ENCODE measurements at regions not wholly inside any gene's neighbourhood (a gene's known extent, or its start where the extent isn't known, plus 50 kb on each side); places are given as distances from the start of the nearest gene placed in this dataset.

DNA sequence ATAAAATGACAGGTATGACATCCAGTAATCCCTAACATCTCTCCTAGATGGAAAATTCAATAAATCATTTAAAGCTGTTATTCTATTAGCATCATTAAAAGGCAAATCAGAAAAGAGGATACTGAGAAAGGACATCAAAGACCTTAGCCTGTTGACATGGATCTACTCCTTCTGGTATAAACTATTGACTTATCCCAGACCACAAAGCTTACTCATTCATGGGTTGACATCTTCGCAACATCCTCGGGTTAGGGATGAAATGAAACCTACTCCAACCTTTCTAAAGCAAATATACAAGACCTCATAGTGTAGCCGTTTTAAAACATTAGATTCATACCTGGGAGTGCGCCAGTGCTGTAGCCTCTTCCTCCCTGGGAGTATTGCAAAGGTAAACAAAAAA is 191.5 kb upstream of the BTG1 start:
- intact Hi-C loops (cut with micrococcal nuclease; ENCODE audit: unreplicated experiment) = no loop called here
- Histone ChIP-seq H3K27me3 (replicated peaks; ENCODE audit: insufficient read depth, low read depth, low read length, poor library complexity) (no peaks in the 10 kb centered on the region), H3K9me3 (ENCODE audit: low read depth, low read length, poor library complexity, severe bottlenecking) (no peaks in the 10 kb centered on the region), H3K4me1 (ENCODE audit: insufficient read depth, low read length, poor library complexity, severe bottlenecking) (no peaks in the 10 kb centered on the region), H3K4me3 (ENCODE audit: low read depth, low read length, poor library complexity, severe bottlenecking) (no peak overlapping the region), H3K27ac (ENCODE audit: low read depth, low read length, poor library complexity, severe bottlenecking) (no peak overlapping the region), H3K36me3 (ENCODE audit: insufficient read depth, low read length, poor library complexity, severe bottlenecking) (no peaks in the 10 kb centered on the region)
- DNase-seq (ENCODE audit: low spot score) = no peak
- CTCF ChIA-PET = no interaction called here
- POLR2A ChIA-PET (ENCODE audit: low non-redundant PET) = no interaction called here
- TF ChIP-seq, protein P1, sequence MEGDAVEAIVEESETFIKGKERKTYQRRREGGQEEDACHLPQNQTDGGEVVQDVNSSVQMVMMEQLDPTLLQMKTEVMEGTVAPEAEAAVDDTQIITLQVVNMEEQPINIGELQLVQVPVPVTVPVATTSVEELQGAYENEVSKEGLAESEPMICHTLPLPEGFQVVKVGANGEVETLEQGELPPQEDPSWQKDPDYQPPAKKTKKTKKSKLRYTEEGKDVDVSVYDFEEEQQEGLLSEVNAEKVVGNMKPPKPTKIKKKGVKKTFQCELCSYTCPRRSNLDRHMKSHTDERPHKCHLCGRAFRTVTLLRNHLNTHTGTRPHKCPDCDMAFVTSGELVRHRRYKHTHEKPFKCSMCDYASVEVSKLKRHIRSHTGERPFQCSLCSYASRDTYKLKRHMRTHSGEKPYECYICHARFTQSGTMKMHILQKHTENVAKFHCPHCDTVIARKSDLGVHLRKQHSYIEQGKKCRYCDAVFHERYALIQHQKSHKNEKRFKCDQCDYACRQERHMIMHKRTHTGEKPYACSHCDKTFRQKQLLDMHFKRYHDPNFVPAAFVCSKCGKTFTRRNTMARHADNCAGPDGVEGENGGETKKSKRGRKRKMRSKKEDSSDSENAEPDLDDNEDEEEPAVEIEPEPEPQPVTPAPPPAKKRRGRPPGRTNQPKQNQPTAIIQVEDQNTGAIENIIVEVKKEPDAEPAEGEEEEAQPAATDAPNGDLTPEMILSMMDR (conservative IDR thresholded peaks at IDR 0.05; ENCODE audit: low read depth, low read length) = no peak
- TF ChIP-seq EZH2 (IDR thresholded peaks at IDR 0.05; ENCODE audit: borderline replicate concordance, low read depth, low read length, poor library complexity, severe bottlenecking) = no peak
- BruUV-seq (replicated peaks) = no TSS peak

DNA sequence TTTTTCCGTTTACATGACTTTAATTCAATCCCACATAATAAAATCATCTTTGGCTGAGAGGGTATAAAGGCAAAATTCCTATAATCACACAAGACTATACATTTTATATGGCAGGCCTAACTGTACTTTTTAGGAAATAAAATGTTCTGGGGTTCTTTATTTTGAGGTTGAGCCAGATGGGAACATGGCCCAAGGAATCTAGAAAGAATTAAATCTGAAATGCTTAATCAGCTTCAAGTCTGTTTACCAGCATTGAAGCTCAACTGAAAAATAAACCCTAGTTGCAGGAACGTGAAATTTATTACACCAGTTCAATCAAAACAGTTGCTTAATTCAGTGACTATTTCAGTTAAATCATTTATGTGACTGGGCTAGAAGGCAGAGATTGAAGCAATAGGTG is 191.0 kb upstream of the BTG1 start:
- no peak for DNase-seq (ENCODE audit: low spot score)
- H3K27me3 ChIP-seq (replicated peaks; ENCODE audit: insufficient read depth, low read depth, low read length, poor library complexity) = no peaks in the 10 kb centered on the region
- BruUV-seq (replicated peaks) = no TSS peak
- H3K4me1 ChIP-seq (ENCODE audit: insufficient read depth, low read length, poor library complexity, severe bottlenecking) = no peaks in the 10 kb centered on the region
- no peak for TF ChIP-seq EZH2 (IDR thresholded peaks at IDR 0.05; ENCODE audit: borderline replicate concordance, low read depth, low read length, poor library complexity, severe bottlenecking)
- TF ChIP-seq, protein P1 (conservative IDR thresholded peaks at IDR 0.05; ENCODE audit: low read depth, low read length) = no peak
- POLR2A ChIA-PET (ENCODE audit: low non-redundant PET) = no interaction called here
- intact Hi-C loops (cut with micrococcal nuclease; ENCODE audit: unreplicated experiment) = no loop called here
- no peaks in the 10 kb centered on the region for H3K36me3 ChIP-seq (ENCODE audit: insufficient read depth, low read length, poor library complexity, severe bottlenecking)
- no peaks in the 10 kb centered on the region for H3K9me3 ChIP-seq (ENCODE audit: low read depth, low read length, poor library complexity, severe bottlenecking)
- no peak overlapping the region for H3K27ac ChIP-seq (ENCODE audit: low read depth, low read length, poor library complexity, severe bottlenecking)
- CTCF ChIA-PET = no interaction called here
- H3K4me3 ChIP-seq (ENCODE audit: low read depth, low read length, poor library complexity, severe bottlenecking) = no peak overlapping the region

- CTCF ChIA-PET = no interaction called here
- POLR2A ChIA-PET (ENCODE audit: low non-redundant PET) = no interaction called here
- no TSS peak for BruUV-seq (replicated peaks)
- TF ChIP-seq EZH2 (IDR thresholded peaks at IDR 0.05; ENCODE audit: borderline replicate concordance, low read depth, low read length, poor library complexity, severe bottlenecking) = no peak
- TF ChIP-seq, protein P1 (conservative IDR thresholded peaks at IDR 0.05; ENCODE audit: low read depth, low read length) = no peak
- H3K9me3 ChIP-seq (ENCODE audit: low read depth, low read length, poor library complexity, severe bottlenecking) = no peaks in the 10 kb centered on the region
- H3K4me1 ChIP-seq (ENCODE audit: insufficient read depth, low read length, poor library complexity, severe bottlenecking) = no peaks in the 10 kb centered on the region
- no peaks in the 10 kb centered on the region for H3K27me3 ChIP-seq (replicated peaks; ENCODE audit: insufficient read depth, low read depth, low read length, poor library complexity)
- H3K27ac ChIP-seq (ENCODE audit: low read depth, low read length, poor library complexity, severe bottlenecking) = no peak overlapping the region
- no peaks in the 10 kb centered on the region for H3K36me3 ChIP-seq (ENCODE audit: insufficient read depth, low read length, poor library complexity, severe bottlenecking)
- no peak for DNase-seq (ENCODE audit: low spot score)
- intact Hi-C loops (cut with micrococcal nuclease; ENCODE audit: unreplicated experiment) = no loop called here
- no peak overlapping the region for H3K4me3 ChIP-seq (ENCODE audit: low read depth, low read length, poor library complexity, severe bottlenecking)
Observed at GRCh38 chr12:92335831-92336230, 190.2 kb upstream of the BTG1 start.

Measured in A673 (cell line).